GM12801 (cell line): ENCODE measurements at regions not wholly inside any gene's neighbourhood (a gene's known extent, or its start where the extent isn't known, plus 50 kb on each side); places are given as distances from the start of the nearest gene placed in this dataset.

ENCODE experiments used
- CTCF ChIP-seq: IDR thresholded peaks from one replicate; pipeline ENCODE4 v1.5.1; 2011; ENCODE audit warnings: control low read depth; ENCODE audit not compliant: insufficient read length; ENCODE audit errors: extremely low read depth

GRCh38 chr14:71645656-71646055 is 286.6 kb upstream of the RGS6 start:
- no peak for TF ChIP-seq CTCF

- no peak for TF ChIP-seq CTCF
These were observed 285.7 kb upstream of the RGS6 start for GRCh38 chr14:71646518-71646917.

- no peak for TF ChIP-seq CTCF
These were observed 285.0 kb upstream of the RGS6 start for GRCh38 chr14:71647086-71647784.

- TF ChIP-seq CTCF = no peak
These were observed 283.5 kb upstream of the RGS6 start for GRCh38 chr14:71648725-71649124.

- TF ChIP-seq CTCF = no peak
These were observed 282.0 kb upstream of the RGS6 start for GRCh38 chr14:71650187-71650755.

- TF ChIP-seq CTCF = no peak
These were observed 281.0 kb upstream of the RGS6 start for GRCh38 chr14:71651228-71651627.

- no peak for TF ChIP-seq CTCF
These were observed 279.9 kb upstream of the RGS6 start for GRCh38 chr14:71652368-71652767.
